ENCODE measurements at regions not wholly inside any gene's neighbourhood (a gene's known extent, or its start where the extent isn't known, plus 50 kb on each side); places are given as distances from the start of the nearest gene placed in this dataset.

GRCh38 chr13:85675151-85675907 lies 123.9 kb downstream of the SLITRK6 start:
- TF ChIP-seq CTCF (IDR thresholded peaks at IDR 0.05) (no peak), SMAD3 (CRISPR knock-in tag; IDR thresholded peaks at IDR 0.05; ENCODE audit: borderline replicate concordance) (no peak), E2F1 (CRISPR knock-in tag; IDR thresholded peaks at IDR 0.05) (no peak), ZNF121 (CRISPR knock-in tag; IDR thresholded peaks at IDR 0.05) (no peak), FOXK1 (CRISPR knock-in tag; IDR thresholded peaks at IDR 0.05) (no peak), NR3C1 (CRISPR knock-in tag; conservative IDR thresholded peaks at IDR 0.05; ENCODE audit: low read depth) (no peak), NR2C2 (CRISPR knock-in tag; IDR thresholded peaks at IDR 0.05) (no peak), NFYB (CRISPR knock-in tag; conservative IDR thresholded peaks at IDR 0.05; ENCODE audit: low read depth) (no peak)
